ENCODE measurements at regions not wholly inside any gene's neighbourhood (a gene's known extent, or its start where the extent isn't known, plus 50 kb on each side); places are given as distances from the start of the nearest gene placed in this dataset.

DNA sequence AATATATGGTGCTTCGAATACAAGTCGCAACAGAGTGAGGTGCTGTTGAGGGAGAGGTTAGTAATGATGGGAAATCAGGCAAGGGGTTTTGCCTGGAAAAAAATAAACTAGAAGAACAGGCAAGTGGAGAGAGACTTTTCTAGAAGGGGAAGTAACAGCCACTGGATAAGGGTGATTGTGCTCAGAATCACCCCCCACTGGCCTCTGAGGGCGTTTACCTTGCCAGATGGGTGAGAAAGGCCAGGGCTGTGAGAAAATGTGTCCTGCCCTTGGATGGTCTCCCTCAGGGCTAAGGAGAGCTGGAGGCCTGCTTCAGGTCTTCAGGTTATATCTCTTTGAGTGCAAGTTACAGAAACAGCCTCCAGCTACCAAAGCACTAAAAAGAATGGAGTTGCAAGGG, 151.8 kb downstream of the MEX3B start:
- TF ChIP-seq GATA2 (IDR thresholded peaks at IDR 0.05; ENCODE audit: low read depth, low read length) (no peak), GATA3 (IDR thresholded peaks at IDR 0.05; ENCODE audit: low read depth, low read length) (no peak)

Data from SH-SY5Y (cell line).